Effector CD8-positive, alpha-beta T cell (primary cell): ENCODE measurements at regions not wholly inside any gene's neighbourhood (a gene's known extent, or its start where the extent isn't known, plus 50 kb on each side); places are given as distances from the start of the nearest gene placed in this dataset.

Experiments used
- DNase-seq: peaks from one replicate; lab custom pipeline; 2025; lab: John Stamatoyannopoulos, UW

DNA sequence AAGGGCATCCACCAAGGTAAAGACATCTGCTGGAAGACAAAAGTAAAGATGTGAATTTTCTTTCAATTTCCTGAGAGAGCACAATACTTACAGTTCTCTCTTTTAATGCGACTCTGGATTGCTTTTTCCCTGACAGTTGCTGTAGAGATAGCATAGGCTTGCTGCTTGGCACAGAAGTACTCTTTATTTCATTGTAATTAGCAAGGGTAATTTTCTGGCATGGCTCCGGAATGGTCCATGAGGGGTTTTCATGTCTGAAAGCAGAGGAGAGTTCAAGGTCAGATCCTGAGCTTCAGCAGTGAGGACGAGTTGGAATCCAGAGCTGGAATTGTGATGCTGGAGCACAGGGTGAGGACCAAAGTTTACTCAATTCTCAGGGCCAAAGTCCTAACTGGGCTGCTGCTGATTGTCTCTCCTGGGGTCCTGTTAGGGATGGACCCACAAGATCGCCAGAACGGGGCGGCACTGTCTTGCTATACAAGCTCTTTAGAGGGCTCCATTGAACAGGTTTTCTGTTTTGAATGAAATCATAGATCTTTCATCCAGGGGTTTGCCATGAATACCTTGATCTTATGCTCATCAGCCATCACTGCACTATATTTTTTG, 190.0 kb upstream of the MKI67 start:
- no peak for DNase-seq

GRCh38 chr10:128316925-128317324, 190.7 kb upstream of the MKI67 start:
- DNase-seq = no peak

GRCh38 chr10:128318366-128318765, 192.1 kb upstream of the MKI67 start:
- no peak for DNase-seq

GRCh38 chr10:128318913-128319312, 192.7 kb upstream of the MKI67 start:
- no peak for DNase-seq

GRCh38 chr10:128322106-128322505, 195.9 kb upstream of the MKI67 start:
- DNase-seq = no peak

GRCh38 chr10:128322950-128323349, 196.7 kb upstream of the MKI67 start:
- DNase-seq = no peak

DNA sequence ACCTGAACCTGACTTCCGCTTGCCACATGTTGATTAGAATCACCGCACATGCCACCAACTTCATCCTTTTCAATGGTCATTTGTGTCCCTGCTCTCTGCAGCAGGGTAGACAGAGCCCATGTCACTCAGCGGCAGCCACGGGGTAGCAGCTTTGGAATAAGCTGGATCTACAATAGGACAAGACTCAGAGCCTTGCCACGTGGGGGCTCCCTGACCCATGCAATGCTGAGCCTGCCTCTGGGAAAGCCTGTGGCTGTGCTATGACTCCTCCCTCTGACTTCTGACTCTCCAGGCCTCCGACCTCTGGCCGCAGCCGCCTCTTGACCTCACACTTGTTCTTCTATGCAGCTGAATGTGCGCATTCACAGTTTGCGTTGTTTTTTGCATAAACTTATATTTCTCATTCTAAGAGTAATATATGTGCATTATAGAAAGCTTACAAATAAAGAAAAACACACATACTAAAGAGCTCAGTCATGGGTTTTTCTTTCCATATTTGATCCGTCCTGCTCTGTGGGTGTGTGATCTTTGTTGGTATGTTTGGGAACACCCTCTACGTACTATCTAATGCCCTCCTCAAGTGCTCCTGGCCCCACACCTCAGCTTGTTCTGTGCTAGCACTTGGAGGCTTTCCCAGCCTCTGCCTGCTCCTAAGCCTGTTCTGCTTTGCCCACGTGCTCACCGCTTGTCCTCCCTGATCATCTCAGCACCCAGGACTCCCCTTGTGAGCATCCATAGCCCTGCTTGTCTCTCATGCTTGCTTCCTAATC, 198.0 kb upstream of the MKI67 start:
- no peak for DNase-seq

DNA sequence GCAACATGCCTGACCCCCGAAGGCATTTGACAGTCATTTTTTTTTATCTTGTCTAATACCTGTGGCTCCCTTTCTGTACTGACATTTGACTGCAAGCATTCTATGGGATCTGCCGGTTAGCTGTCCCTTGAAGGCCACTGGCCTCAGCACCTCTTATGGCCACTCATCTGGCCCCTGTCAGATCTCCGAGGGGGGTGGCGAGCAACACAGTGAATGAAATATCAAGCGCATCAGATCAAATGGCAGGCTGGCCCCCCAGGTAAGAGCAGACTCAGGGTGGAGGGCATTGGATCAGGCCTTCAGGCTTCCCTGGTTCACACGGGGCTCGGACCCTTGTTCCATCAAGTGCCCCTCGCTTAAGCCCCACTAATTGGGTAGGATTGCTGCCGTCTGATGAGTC, 199.6 kb upstream of the MKI67 start:
- DNase-seq = no peak

DNA sequence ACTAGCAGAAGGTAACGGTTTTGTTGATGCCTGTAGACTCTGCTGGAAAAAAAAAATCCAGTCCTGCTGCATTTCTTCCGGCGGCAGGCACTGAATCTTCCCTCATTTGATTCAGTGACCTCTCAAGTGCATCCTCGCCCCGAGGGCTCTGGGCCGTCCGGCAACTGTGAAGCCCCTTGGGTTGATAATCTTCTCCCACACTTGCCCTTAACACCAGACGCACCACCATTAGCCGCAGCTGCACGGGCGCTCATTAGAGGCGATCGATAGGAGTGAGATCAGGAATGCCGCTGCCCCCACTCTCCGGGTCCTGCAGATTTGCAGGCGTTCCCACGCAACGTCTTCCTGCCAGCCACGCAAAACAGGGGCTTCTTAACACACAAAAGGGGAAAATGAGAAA, 200.0 kb upstream of the MKI67 start:
- no peak for DNase-seq

GRCh38 chr10:128326851-128327250, 200.6 kb upstream of the MKI67 start:
- no peak for DNase-seq

DNA sequence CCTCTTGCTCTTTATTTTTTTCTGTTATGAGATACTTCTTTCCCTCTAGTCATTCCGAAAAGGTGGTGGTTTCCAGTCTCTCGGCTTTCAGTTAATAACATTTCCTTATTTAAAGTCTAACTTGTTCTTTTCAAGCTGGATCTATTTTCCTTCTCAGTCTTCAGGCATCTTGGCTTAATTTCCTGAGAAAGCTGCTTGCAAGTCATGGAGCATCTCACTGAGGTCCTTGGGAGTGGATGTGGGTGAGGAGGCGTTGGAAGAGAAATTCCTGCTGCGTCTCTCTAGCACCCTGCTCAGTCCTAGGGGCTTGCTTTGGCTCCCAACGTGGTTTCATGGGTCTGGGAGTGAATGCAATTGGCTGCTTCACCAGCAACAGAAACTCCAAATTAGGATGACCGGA, 210.2 kb upstream of the MKI67 start:
- DNase-seq = no peak

- no peak for DNase-seq
Observed at GRCh38 chr10:128337860-128338378, 211.7 kb upstream of the MKI67 start.

DNA sequence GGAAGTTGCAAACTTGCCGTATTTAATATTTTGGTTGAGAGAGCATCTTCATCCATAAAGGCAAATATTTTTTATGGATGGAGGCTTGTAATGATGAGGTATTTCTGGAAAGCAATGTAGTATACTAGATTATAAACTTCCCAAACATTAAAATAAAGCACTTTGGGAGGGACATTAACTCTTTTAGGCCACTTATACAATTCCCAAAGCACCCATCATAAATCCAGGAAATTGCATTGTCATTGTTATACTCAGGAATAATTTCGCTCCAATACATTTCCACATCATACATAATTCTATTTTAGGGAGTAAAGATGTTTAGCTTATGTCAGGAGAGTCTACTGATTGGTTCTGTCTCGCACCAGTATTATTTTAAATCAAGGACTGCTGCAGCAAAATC, 212.7 kb upstream of the MKI67 start:
- no peak for DNase-seq

- DNase-seq = no peak
Observed at GRCh38 chr10:128339753-128340152, 213.5 kb upstream of the MKI67 start.

GRCh38 chr10:128345353-128345752, 219.1 kb upstream of the MKI67 start:
- DNase-seq = no peak

- DNase-seq = no peak
Observed at GRCh38 chr10:128360783-128361182, 234.6 kb upstream of the MKI67 start.

GRCh38 chr10:128361487-128361886, 235.3 kb upstream of the MKI67 start:
- DNase-seq = no peak

GRCh38 chr10:128362514-128362913, 236.3 kb upstream of the MKI67 start:
- no peak for DNase-seq

DNA sequence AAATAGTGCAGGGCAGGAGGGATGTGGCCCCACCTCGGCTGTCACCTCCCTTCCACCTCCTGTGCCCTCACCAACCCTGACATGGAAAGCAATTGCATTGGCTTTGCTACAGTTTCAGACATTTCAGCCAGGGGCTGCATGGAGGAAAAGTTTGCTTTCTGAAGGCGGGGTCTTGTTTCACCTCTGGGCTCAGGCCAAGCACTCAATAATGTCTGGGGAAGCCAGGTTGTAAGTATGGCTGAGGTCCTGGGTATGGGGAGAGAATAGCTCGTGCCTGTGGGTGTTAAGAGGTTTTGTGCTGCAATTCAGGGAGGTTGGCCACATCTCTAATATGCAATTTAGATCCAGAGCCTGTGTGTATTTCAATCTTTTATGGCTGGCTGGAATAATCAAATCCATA, 238.4 kb upstream of the MKI67 start:
- DNase-seq = no peak

DNA sequence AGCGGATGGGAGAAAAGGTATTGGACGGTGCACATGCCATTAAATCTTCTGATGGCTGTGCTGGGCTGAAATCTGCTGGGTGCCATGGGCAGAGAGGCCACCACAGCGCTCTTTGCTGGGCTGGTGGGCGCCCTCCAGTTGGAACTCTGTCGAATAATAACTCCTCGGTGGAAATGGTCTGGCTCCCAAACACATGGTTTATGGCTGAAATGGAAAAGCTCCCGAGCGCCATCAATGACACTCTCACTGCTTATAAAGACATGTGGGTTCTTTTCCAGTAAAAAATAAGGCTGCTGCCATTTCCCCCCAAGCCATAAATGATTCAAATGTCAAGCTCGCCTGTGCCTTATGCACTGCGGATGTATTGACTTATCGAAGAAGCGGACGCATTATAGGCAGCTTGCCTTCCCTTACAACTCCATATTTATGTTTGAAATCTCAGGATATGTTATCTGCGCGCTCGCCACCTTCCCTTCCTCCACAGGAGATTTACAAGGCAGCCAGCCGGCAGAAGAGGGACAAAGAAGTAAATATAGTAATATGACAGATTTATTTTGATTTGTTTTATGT, 239.0 kb upstream of the MKI67 start:
- DNase-seq = no peak

- no peak for DNase-seq
Observed at GRCh38 chr10:128367807-128368206, 241.6 kb upstream of the MKI67 start.

DNA sequence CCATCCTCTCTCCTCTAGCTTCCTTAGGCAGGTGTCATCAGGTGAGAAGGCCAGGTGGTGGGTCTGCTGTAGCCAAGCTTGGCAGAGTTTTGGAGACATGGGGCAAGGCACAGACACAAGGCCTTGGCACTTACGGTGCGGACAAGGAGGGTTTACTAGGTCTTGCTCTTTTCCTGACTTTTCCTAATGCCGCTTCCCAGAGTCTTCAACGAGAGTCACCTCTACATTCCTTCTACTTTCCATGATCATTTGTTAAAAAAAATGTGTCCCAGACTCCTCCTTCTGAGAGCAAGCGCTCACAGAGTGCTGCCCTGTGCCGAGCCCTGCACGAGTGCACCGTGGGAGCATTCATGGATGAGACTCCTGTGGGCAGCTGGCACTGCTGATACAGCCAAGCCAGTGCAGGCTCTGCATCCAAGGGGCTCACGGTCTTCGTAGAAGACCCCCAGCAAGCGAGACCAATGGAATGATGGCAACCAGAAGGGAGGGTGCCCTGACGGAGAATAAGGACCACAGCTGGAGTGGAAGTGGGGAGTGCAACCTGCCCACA, 243.0 kb upstream of the MKI67 start:
- no peak for DNase-seq
